Right lung (tissue), 2 donors: ENCODE measurements at regions not wholly inside any gene's neighbourhood (a gene's known extent, or its start where the extent isn't known, plus 50 kb on each side); places are given as distances from the start of the nearest gene placed in this dataset.

Experiments
- DNase-seq, 2 donors: peaks; one replicate each; pipeline ENCODE4 v3.0.0-alpha.2; 2013

DNA sequence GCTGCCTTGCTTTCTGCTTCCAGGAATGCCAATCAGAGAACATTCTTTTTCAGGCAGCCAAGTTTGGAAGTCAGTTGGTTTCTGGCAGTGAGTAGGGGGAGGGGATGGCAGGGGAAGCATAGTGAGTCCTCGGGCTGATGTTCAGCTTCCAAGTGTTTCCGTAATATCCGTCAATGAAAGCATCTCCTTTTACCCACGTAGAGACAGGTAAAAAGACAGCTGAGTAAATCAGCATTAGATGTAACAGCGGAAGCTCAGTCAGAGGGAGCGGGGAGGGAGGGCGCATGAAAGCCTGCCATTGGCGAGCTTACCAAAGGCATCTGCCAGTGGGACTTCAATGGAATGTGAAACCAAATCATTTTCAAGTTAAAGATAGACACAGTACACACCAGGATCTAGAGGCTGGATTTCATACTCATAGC, 117.1 kb upstream of the DTNA start:
- DNase-seq: peak; percentile 51 to 55

DNA sequence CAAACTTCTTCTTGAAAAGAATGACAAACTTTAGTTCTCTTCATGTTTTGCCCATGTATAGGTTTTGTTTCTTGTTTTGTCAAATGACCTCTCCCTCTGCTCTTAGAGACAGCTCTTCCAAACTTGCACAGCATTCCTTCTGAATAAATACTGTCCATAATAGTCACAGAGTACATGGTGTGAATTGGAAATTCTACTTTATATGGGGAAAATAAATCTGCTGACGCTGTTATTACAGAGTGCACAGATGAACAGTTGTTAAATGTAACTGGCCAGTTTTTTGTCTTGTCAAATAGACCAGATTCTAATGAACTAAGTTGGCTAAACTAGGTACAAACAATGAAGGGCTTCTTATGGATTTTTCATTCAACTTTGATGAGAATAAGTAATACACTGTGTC, 115.8 kb upstream of the DTNA start:
- DNase-seq: no peak

GRCh38 chr18:34595690-34596089, 114.4 kb upstream of the DTNA start:
- DNase-seq: no peak

DNA sequence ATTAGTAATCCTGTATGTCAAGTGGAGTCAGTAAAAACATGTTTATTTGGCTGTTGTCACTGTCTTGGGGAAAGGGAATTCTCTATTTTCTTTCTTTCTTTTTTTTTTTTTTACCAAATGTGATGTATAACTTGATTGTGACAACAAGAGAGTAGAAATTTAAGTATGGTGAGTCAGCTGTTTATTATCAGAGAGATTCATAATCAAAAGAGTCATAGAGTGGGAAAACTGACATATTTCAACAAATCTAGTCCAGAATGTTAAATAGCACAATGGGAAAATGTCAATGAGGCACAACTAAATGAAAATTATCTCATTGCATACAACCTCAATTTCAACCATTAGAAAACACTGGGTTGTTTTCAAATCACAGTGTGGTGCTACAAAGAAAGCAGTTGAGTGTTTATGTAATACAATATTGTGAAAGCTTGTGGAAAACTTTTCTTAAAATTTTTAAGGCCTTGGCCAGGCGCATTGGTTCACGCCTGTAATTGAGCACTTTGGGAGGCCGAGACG, 111.9 kb upstream of the DTNA start:
- no peak for DNase-seq

DNA sequence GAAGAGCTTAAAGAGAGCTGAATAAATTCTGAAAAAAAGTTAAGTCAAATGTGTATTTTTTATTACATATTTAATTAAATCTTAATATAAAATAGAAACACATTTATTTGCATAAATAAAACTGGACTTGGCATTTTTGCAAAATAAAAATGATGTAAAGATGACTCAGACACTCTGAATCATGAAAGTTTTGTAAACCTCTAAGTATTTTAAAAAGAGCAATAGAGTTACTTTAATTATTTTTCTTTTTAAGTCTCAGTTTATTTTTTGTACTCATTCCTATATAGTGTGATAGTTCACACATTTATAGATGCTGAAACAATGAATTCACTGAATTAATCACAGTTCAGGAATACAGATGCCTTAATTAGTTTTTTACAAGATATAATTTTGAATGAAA, 109.9 kb upstream of the DTNA start:
- no peak for DNase-seq

DNA sequence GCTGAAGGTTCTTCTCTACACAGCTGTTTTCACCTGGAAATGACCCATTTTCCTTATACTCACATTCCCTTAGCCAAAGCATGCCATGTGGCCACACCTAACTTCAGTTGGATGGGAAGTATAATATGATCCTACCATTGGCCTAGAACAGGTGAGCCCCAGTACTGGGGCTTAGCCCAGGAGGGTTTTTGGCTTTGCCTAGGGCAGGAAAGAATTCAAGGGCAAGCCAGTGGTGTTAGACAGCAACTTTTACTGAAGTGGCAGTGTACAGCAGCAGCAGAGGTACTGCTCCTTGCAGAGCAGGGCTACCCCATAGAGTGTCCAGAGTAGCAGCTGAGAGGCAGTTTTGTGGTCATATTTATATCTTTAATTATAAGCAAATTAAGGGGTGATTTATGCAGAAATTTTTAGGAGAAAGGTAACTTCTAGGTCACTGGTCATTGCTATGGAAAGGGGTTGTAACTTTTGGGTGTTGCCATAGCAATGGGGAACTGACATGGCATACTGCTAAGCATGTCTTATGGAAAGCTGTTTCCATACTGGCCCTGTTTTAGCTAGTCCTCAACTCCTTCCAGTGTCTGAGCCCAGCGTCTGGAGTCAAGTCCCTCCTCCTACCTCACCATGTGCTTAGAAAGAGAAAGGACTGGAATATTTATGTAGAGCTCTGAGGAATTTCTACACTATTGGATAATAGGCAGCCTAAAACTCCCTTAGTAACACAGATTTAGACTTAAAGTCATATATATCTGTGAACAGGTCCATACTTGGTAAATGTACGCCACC, 109.0 kb upstream of the DTNA start:
- no peak for DNase-seq

GRCh38 chr18:34604591-34604990, 105.5 kb upstream of the DTNA start:
- no peak for DNase-seq

GRCh38 chr18:34606851-34607250, 103.2 kb upstream of the DTNA start:
- DNase-seq: no peak

GRCh38 chr18:34608064-34608463, 102.0 kb upstream of the DTNA start:
- no peak for DNase-seq

- DNase-seq: no peak
These were observed 100.0 kb upstream of the DTNA start for GRCh38 chr18:34609986-34610648.

- DNase-seq: no peak
These were observed 98.2 kb upstream of the DTNA start for GRCh38 chr18:34611904-34612303.

- DNase-seq: no peak
These were observed 89.7 kb upstream of the DTNA start for GRCh38 chr18:34620258-34620861.

GRCh38 chr18:34623557-34623956, 86.5 kb upstream of the DTNA start:
- no peak for DNase-seq

DNA sequence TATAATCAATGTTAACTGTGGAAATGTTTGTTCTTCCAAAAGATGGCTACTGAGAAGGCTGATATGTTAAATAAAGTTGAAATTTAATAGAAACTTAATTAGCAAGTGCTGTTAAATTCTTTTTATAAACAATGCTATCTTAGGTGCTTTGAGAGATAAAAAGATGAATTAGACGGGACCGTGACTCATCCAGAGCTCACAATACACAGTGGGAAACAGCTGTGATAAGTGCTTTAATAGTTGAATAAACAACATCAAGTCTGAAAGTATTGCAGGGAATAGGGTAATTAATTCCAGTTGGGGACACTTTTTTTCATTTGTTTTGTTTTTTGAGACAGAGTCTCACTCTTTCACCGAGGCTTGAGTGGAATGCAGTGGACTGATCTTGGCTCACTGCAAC, 85.5 kb upstream of the DTNA start:
- no peak for DNase-seq

DNA sequence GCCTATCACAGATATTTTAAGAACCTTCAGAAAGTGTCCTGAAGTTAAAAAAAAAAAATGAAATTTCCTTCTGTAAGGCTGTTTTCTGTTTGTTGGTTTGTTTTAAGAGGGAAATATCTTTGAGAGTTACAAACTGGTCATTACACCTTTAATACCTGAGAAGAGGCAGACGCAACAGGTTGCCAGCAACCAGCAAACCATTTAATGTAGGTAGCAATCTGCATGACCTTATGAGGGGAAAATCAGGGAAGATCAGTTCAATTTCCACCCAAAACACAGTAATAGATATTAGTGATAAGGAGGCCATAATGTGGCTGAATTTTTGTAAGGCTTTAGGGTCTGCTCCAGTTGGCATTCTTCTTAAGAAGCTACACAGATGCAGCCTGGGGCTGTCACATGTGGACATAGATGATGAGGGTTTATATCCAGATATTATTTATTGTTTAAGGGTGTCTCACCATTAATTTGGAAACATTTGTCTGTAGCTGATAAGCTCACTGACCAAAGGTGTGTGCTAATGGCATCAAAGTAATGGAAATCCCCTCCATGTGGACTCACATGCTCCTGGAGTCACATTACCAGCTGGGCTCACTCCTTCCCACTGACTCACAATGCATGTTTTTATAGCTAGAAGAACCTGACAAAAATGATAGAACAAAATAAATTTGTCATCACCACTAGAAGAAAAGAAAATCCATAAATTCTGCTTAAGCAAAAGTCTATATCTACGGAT, 83.5 kb upstream of the DTNA start:
- no peak for DNase-seq

DNA sequence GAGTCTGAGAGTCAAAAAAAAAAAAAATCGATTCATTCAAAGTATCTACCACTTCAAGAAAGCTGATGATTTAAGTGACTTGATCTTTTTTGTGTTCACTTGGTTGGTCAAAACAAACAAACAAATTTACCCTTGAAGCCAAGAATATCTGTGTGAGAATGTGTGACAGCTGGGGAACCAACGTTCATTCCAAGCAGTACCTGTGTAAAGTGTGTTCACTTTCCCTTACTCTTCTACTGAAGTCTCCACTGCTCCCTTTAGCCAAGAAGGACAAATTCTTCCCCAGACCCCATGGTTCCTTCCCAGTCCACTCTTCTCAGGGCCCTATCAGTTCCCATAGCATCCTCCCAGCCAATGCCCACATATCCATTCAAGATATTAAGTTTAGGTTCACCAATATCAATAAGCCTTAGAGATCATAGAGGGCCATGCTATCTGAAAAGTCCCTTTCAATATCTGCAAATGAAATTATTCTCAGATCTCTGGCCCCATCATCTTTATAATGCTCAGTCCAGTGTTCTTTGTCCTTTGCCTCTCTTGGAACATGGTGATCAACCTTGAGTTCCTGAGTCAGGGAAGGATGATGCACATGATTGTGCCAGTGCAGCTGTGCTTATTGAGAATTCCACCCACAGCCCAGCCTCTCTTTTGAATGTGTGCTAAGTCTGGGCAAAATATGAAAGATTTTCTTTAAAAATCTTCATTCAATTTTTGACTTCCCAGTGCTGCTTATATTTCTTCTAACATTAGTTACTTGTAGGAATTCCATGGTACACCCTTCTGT, 82.8 kb upstream of the DTNA start:
- DNase-seq: no peak

DNA sequence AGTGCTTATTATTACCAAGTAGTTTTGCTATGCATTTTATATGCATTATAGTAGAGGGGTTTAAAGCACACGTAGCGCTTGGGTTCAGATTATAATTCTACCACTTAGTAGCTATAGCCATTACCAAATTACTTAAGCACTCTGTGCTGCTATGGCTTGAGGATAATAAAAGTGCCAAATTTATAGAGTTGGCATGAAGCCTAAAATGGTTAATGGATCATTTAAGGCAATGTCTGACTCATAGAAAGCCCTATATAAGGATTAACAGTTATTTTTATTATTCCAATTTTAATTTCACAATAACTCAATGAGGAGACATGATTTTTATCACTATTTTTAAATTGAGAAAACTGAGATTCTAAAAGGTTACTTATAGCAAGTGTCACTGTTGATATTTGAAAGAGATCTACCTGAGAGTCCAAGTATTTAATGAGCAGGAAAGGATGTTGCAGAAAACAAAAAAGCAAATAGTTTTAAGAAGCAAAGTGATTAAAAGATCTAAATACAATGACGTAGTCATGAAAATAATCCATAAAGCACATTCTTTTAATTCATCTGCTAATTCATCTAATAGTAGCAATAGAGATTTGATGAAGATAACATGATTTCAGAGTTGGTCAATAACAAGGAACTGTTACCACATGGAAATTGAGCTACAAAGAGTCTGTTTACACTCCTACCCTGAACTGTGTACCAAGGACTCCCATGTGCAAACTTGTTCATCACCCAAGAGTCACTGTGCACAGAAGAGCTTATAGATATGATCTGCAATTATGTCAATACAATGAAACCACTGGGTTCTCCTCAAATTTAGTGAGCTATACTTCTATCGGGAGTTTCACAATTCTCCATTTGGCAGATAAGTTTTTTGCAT, 78.8 kb upstream of the DTNA start:
- DNase-seq: no peak

DNA sequence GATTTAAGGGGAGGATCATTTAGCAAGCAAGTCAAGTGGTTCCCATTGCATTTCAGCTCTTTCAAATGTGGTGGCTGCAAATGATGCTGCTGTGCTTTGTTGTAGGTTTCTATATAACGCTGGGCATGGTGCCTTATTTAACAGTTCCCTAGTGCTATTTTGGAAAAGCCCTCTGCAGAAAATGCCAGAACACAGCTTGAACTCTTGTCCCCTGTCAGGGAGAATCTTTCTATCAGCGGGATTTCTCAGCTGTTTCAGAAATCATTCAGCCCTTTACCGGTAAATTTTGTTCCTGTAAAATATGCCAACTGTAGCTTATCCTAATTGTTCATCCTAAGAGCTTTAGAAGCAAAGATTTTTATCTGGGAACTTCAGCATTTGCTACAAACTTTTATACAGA, 77.8 kb upstream of the DTNA start:
- no peak for DNase-seq

- no peak for DNase-seq
These were observed 76.7 kb upstream of the DTNA start for GRCh38 chr18:34633368-34633767.

GRCh38 chr18:34637094-34637801, 72.8 kb upstream of the DTNA start:
- no peak for DNase-seq
